HEK293 (cell line): ENCODE measurements at regions not wholly inside any gene's neighbourhood (a gene's known extent, or its start where the extent isn't known, plus 50 kb on each side); places are given as distances from the start of the nearest gene placed in this dataset.

ENCODE experiments used
- KLF8 ChIP-seq: fragments of 450-650 bp; formaldehyde crosslinking; IDR thresholded peaks from 2 replicates; pipeline ENCODE4 v1.5.1; 2016; ENCODE audit warnings: missing biosample characterization, missing genetic modification characterization
- SP2 ChIP-seq: fragments of 450-650 bp; formaldehyde crosslinking; IDR thresholded peaks from 2 replicates; pipeline ENCODE4 v1.5.1; 2016; ENCODE audit warnings: missing biosample characterization, missing genetic modification characterization
- ZBTB48 ChIP-seq: fragments of 450-650 bp; formaldehyde crosslinking; IDR thresholded peaks from 2 replicates; pipeline ENCODE4 v1.5.1; 2016; ENCODE audit warnings: missing biosample characterization, missing genetic modification characterization
- ZNF121 ChIP-seq: fragments of 450-650 bp; formaldehyde crosslinking; IDR thresholded peaks from 2 replicates; pipeline ENCODE4 v1.5.1; 2016; ENCODE audit warnings: missing biosample characterization, missing genetic modification characterization
- ZNF785 ChIP-seq: fragments of 450-650 bp; formaldehyde crosslinking; IDR thresholded peaks from 2 replicates; pipeline ENCODE4 v1.5.1; 2016; ENCODE audit warnings: missing biosample characterization, missing genetic modification characterization
- TF ChIP-seq, protein P1 (sequence below): fragments of 450-650 bp; IDR thresholded peaks from 2 replicates; pipeline ENCODE4 v1.5.1; 2018; ENCODE audit warnings: missing biosample characterization, mild to moderate bottlenecking, missing genetic modification characterization
- TF ChIP-seq, protein P2 (sequence below): fragments of 450-650 bp; formaldehyde crosslinking; IDR thresholded peaks from 2 replicates; pipeline ENCODE4 v1.5.1; 2016; ENCODE audit warnings: missing biosample characterization, missing genetic modification characterization

GRCh38 chr1:113303267-113303666 is 87.0 kb upstream of the MAGI3 start:
- TF ChIP-seq, protein P1, sequence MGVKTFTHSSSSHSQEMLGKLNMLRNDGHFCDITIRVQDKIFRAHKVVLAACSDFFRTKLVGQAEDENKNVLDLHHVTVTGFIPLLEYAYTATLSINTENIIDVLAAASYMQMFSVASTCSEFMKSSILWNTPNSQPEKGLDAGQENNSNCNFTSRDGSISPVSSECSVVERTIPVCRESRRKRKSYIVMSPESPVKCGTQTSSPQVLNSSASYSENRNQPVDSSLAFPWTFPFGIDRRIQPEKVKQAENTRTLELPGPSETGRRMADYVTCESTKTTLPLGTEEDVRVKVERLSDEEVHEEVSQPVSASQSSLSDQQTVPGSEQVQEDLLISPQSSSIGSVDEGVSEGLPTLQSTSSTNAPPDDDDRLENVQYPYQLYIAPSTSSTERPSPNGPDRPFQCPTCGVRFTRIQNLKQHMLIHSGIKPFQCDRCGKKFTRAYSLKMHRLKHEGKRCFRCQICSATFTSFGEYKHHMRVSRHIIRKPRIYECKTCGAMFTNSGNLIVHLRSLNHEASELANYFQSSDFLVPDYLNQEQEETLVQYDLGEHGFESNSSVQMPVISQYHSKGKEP (tag by site-specific recombination) = no peak
- TF ChIP-seq, protein P2, sequence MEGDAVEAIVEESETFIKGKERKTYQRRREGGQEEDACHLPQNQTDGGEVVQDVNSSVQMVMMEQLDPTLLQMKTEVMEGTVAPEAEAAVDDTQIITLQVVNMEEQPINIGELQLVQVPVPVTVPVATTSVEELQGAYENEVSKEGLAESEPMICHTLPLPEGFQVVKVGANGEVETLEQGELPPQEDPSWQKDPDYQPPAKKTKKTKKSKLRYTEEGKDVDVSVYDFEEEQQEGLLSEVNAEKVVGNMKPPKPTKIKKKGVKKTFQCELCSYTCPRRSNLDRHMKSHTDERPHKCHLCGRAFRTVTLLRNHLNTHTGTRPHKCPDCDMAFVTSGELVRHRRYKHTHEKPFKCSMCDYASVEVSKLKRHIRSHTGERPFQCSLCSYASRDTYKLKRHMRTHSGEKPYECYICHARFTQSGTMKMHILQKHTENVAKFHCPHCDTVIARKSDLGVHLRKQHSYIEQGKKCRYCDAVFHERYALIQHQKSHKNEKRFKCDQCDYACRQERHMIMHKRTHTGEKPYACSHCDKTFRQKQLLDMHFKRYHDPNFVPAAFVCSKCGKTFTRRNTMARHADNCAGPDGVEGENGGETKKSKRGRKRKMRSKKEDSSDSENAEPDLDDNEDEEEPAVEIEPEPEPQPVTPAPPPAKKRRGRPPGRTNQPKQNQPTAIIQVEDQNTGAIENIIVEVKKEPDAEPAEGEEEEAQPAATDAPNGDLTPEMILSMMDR (tag by site-specific recombination) = no peak
- no peak for TF ChIP-seq ZNF785 (tag by site-specific recombination)
- TF ChIP-seq KLF8 (tag by site-specific recombination) = no peak
- no peak for TF ChIP-seq ZNF121 (tag by site-specific recombination)
- no peak for TF ChIP-seq ZBTB48 (tag by site-specific recombination)
- TF ChIP-seq SP2 = no peak
